ENCODE measurements at regions not wholly inside any gene's neighbourhood (a gene's known extent, or its start where the extent isn't known, plus 50 kb on each side); places are given as distances from the start of the nearest gene placed in this dataset.
"Not testable (repeated sequence)": the region's sequence is repeated elsewhere in the genome, so short reads cannot be mapped to it uniquely, and the experiment has no call there.

- no peaks in the 10 kb centered on the region for H3K79me2 ChIP-seq
- peak overlapping the region; percentile 80 for H3K4me2 ChIP-seq (ENCODE audit: low read length)
- H3K9me3 ChIP-seq (ENCODE audit: control insufficient read depth, low read length) = no peaks in the 10 kb centered on the region
- H3K27ac ChIP-seq = no peak overlapping the region
- no peaks in the 10 kb centered on the region for H3K36me3 ChIP-seq (ENCODE audit: control insufficient read depth, insufficient read depth, low read length)
- no peaks in the 10 kb centered on the region for H3K4me1 ChIP-seq
- no peak for TF ChIP-seq CTCF (IDR thresholded peaks at IDR 0.05)
- H3K27me3 ChIP-seq (ENCODE audit: control insufficient read depth, insufficient read depth, low read length) = no peaks in the 10 kb centered on the region
- H3K9ac ChIP-seq = no peak overlapping the region
- peak overlapping the region; percentile 56 for H3K4me3 ChIP-seq (ENCODE audit: low read depth, low read length)
- peak overlapping the region; percentile 51 for H2AFZ ChIP-seq
Observed at GRCh38 chr6:27791182-27791943, 120.8 kb downstream of the OR2B2 start.

DNA sequence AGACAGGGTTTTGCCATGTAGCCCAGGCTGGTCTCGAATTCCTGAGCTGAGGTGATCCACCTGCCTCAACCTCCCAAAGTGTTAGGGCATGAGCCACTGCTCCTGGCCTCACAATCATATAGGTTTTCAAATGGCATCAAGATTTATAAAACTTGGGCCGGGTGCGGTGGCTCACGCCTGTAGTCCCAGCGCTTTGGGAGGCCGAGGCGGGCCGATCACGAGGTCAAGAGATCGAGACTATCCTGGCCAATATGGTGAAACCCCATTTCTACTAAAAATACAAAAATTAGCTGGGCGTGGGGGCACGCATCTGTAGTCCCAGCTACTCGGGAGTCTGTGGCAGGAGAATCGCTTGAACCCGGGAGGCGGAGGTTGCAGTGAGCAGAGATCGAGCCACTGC, 123.8 kb downstream of the OR2B2 start:
- not testable (repeated sequence) for H3K79me2 ChIP-seq; H3K4me1 ChIP-seq; H3K9ac ChIP-seq; H3K27me3 ChIP-seq (ENCODE audit: control insufficient read depth, insufficient read depth, low read length); H3K4me3 ChIP-seq (ENCODE audit: low read depth, low read length); H3K4me2 ChIP-seq (ENCODE audit: low read length); H3K36me3 ChIP-seq (ENCODE audit: control insufficient read depth, insufficient read depth, low read length); H2AFZ ChIP-seq; H3K9me3 ChIP-seq (ENCODE audit: control insufficient read depth, low read length); H3K27ac ChIP-seq

- no peaks in the 10 kb centered on the region for H3K4me1 ChIP-seq
- no peak for TF ChIP-seq CTCF (IDR thresholded peaks at IDR 0.05)
- H3K9me3 ChIP-seq (ENCODE audit: control insufficient read depth, low read length) = no peaks in the 10 kb centered on the region
- H3K4me2 ChIP-seq (ENCODE audit: low read length) = no peak overlapping the region
- H3K79me2 ChIP-seq = no peaks in the 10 kb centered on the region
- no peaks in the 10 kb centered on the region for H3K27me3 ChIP-seq (ENCODE audit: control insufficient read depth, insufficient read depth, low read length)
- H3K9ac ChIP-seq = no peak overlapping the region
- no peak overlapping the region for H3K27ac ChIP-seq
- H3K4me3 ChIP-seq (ENCODE audit: low read depth, low read length) = no peak overlapping the region
- H2AFZ ChIP-seq = no peak overlapping the region
- H3K36me3 ChIP-seq (ENCODE audit: control insufficient read depth, insufficient read depth, low read length) = no peaks in the 10 kb centered on the region
Observed at GRCh38 chr6:27786048-27786447, 126.1 kb downstream of the OR2B2 start.

DNA sequence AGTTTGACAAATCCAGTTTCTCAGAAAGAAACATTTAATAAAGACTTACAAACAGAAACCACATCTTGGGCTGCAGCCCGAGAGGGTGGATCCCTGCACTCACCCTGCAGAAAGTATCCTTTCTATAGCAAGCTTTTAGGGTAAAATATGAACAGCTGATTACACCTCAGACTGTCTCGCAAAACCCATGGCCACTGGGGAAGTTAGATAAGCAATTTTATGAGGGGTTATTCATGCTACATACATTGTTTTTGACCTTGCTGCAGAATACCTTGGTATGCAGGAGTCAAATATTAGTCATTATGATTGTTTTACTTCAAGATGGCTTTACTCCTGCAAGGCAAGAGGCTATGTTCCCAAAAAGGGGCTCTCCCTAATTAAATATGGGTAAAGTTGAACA, 126.9 kb downstream of the OR2B2 start:
- H3K4me2 ChIP-seq (ENCODE audit: low read length) = no peak overlapping the region
- no peak overlapping the region for H3K4me3 ChIP-seq (ENCODE audit: low read depth, low read length)
- no peak for TF ChIP-seq CTCF (IDR thresholded peaks at IDR 0.05)
- H3K79me2 ChIP-seq = no peaks in the 10 kb centered on the region
- H3K4me1 ChIP-seq = no peaks in the 10 kb centered on the region
- no peaks in the 10 kb centered on the region for H3K36me3 ChIP-seq (ENCODE audit: control insufficient read depth, insufficient read depth, low read length)
- H2AFZ ChIP-seq = no peak overlapping the region
- no peaks in the 10 kb centered on the region for H3K9me3 ChIP-seq (ENCODE audit: control insufficient read depth, low read length)
- no peak overlapping the region for H3K9ac ChIP-seq
- no peak overlapping the region for H3K27ac ChIP-seq
- no peaks in the 10 kb centered on the region for H3K27me3 ChIP-seq (ENCODE audit: control insufficient read depth, insufficient read depth, low read length)

- no peaks in the 10 kb centered on the region for H3K36me3 ChIP-seq (ENCODE audit: control insufficient read depth, insufficient read depth, low read length)
- H3K79me2 ChIP-seq = no peaks in the 10 kb centered on the region
- no peak overlapping the region for H3K4me2 ChIP-seq (ENCODE audit: low read length)
- no peaks in the 10 kb centered on the region for H3K27me3 ChIP-seq (ENCODE audit: control insufficient read depth, insufficient read depth, low read length)
- no peaks in the 10 kb centered on the region for H3K9me3 ChIP-seq (ENCODE audit: control insufficient read depth, low read length)
- no peak overlapping the region for H3K4me3 ChIP-seq (ENCODE audit: low read depth, low read length)
- H3K4me1 ChIP-seq = no peaks in the 10 kb centered on the region
- no peak overlapping the region for H3K27ac ChIP-seq
- H2AFZ ChIP-seq = no peak overlapping the region
- H3K9ac ChIP-seq = no peak overlapping the region
- TF ChIP-seq CTCF (IDR thresholded peaks at IDR 0.05) = no peak
Observed at GRCh38 chr6:27782748-27783147, 129.4 kb downstream of the OR2B2 start.
